ENCODE measurements at regions not wholly inside any gene's neighbourhood (a gene's known extent, or its start where the extent isn't known, plus 50 kb on each side); places are given as distances from the start of the nearest gene placed in this dataset.

GRCh38 chr6:119720160-119720559 is 370.6 kb upstream of the MAN1A1 start:
- no peak for TF ChIP-seq CTCF (conservative IDR thresholded peaks at IDR 0.05; ENCODE audit: low read depth, low read length)
- TF ChIP-seq EZH2 (IDR thresholded peaks at IDR 0.05; ENCODE audit: borderline replicate concordance, low read depth, low read length, poor library complexity, severe bottlenecking), result no peak
